22Rv1 (cell line): ENCODE measurements at regions not wholly inside any gene's neighbourhood (a gene's known extent, or its start where the extent isn't known, plus 50 kb on each side); places are given as distances from the start of the nearest gene placed in this dataset.

Source experiments
- ZFX ChIP-seq: fragments of 450-650 bp; IDR thresholded peaks from 2 replicates; pipeline ENCODE4 v1.6.1; 2017; ENCODE audit warnings: antibody characterized with exemption, borderline replicate concordance
- TF ChIP-seq, protein P1 (sequence below): fragments of 450-650 bp; IDR thresholded peaks from 2 replicates; pipeline ENCODE4 v1.5.1; 2017; ENCODE audit warnings: mild to moderate bottlenecking

DNA sequence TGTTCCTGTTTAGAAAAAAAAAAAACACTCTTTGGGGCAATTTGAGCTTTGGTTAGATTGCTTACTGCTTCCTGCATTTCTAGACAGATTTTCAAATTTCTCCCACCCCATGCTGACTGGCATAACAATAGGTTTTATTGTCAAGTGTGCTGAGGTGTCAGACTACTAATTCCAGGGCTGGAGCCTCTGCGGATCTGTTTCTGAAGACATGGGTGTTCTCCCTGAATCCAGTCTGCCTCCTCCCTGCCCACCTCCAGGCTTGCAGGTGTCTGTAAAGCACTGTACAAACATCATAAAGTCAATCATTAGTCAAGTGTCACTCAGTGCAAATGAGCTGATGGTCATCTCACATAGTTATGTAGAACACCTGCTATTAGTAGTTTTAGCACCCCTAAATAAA lies 292.4 kb downstream of the GATA3 start:
- TF ChIP-seq, protein P1, sequence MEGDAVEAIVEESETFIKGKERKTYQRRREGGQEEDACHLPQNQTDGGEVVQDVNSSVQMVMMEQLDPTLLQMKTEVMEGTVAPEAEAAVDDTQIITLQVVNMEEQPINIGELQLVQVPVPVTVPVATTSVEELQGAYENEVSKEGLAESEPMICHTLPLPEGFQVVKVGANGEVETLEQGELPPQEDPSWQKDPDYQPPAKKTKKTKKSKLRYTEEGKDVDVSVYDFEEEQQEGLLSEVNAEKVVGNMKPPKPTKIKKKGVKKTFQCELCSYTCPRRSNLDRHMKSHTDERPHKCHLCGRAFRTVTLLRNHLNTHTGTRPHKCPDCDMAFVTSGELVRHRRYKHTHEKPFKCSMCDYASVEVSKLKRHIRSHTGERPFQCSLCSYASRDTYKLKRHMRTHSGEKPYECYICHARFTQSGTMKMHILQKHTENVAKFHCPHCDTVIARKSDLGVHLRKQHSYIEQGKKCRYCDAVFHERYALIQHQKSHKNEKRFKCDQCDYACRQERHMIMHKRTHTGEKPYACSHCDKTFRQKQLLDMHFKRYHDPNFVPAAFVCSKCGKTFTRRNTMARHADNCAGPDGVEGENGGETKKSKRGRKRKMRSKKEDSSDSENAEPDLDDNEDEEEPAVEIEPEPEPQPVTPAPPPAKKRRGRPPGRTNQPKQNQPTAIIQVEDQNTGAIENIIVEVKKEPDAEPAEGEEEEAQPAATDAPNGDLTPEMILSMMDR, result no peak
- no peak for TF ChIP-seq ZFX
